ENCODE measurements at regions not wholly inside any gene's neighbourhood (a gene's known extent, or its start where the extent isn't known, plus 50 kb on each side); places are given as distances from the start of the nearest gene placed in this dataset.
"Not testable (repeated sequence)": the region's sequence is repeated elsewhere in the genome, so short reads cannot be mapped to it uniquely, and the experiment has no call there.

DNA sequence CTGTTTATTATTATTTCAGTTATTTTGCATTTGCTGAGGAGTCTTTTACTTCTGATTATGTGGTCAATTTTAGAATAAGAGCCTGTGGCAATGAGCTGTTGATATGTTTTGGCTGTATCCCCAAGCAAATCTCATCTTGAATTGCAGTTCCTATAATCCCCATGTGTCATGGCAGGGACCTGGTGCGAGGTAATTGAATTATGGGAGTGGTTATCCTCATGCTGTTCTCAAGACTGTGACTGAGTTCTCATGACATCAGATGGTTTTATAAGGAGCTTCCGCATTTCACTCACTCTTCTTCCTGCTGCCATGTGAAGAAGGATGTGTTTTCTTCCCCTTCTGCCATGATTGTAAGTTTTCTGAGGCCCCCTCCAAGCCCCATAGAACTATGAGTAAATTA lies 114.9 kb upstream of the SLCO6A1 start:
- DNase-seq (ENCODE audit: extremely low read depth, low read depth): no peak

DNA sequence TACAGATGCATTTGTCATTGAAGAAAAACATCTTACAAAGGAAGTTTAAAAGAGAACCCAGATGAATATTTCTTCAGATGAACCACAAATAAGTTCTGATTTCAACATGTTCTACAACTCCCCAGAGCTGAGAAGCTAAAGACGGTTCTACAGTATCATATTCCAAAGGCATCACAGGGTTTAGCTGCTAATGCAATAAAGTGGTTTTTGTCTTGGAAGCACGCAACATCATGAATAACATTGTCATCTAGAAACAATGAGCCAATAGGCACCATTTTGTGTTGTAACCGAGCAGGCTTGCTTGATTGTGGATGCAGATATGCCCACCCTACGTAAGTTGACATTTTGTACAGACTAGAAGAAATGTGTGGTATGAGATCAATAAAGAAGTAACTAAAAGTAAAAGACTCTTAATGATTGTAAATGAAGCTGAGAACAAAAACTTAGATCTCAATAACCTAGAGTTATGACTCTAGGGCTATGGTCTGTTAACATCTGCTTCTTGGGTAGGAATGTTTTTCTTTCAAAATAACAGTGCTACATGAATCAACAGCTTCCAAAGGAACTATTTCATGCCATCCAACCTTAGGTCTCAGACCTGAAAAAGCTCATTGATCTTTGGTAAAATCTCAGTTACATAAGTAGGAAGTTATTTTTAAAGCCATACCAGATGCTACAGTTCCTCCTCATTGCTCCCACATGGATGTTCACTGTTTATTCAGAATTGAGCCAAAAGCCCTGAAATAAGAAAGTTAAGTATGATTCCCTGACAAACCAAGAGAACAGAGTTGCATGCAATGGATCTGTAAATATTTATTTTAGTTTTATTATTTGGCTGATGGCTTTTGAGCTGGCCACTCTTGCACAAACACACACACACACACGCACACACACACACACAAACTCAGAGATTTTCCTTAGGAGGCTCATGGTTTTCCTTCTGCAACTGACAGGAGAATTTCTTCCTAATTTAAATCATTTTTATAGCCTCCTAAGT lies 118.7 kb upstream of the SLCO6A1 start:
- DNase-seq (ENCODE audit: extremely low read depth, low read depth): no peak

DNA sequence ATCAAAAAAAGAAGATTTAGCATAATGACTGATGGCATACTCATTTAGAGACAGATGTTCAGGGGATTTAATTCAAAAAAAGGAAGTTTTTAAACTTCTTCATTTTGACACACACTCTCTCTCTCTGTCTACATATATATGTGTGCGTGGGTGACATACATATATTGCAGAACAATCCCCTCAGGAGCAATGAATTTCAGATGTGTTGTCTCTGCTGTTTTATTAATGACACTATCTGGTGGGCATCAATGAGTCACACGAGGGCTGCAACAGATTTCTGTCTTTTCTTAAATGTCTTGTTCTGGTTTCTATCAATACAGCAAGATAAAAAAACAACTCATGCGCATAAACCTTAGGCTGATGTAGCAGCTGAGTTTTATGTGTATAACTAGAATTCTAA lies 123.5 kb upstream of the SLCO6A1 start:
- no peak for DNase-seq (ENCODE audit: extremely low read depth, low read depth)

DNA sequence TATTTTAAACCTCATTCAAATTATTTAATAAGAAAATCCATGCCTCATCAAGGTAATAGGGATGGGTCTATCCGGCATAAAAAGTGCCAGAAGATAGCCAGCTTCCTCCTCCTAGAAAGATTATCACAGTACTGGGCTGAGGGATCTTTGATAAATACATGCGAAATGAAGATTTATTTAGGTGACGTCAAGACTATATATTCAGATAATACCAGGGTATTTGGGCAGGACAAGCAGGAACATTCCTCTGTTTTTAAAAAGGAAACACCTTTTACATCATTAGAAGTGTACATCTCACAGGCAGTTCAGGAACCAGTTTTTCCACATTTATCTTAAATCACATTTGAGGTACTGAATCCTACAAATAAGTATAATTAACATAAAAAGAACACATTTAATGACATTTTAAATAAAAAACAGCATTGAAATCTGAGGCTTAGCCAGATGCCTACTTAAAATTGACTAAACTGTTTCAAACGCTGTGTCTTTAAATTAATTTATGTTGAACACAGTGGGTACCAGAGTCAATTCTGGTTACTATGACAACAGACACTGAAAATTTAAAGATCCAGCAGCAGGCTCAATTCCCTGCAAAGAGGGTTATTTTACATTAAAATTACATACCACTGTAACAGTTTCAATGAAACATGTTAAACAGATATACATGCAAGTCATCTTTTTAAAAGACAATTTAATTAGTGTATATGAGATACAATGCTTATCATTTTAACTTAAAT lies 124.7 kb upstream of the SLCO6A1 start:
- DNase-seq (ENCODE audit: extremely low read depth, low read depth): no peak

DNA sequence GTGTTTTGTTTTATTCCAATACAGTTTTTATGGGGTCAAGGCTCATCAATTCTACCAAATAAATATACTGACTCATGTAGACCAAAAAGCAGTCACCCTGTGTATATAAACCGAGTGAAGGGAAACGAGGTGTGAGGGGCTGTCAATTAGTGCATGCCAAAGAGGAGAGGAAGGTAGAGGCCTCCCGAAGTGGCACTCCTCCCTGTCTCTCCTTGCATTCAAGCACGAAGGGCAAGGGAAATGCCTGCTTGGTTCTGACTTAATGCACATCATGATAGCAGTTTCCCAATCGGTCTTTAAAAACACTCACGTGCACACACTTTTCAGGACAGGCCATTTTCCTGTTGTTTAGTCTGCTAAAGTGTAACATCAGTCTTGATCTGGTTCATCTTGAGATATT lies 125.6 kb upstream of the SLCO6A1 start:
- DNase-seq (ENCODE audit: extremely low read depth, low read depth): no peak

DNA sequence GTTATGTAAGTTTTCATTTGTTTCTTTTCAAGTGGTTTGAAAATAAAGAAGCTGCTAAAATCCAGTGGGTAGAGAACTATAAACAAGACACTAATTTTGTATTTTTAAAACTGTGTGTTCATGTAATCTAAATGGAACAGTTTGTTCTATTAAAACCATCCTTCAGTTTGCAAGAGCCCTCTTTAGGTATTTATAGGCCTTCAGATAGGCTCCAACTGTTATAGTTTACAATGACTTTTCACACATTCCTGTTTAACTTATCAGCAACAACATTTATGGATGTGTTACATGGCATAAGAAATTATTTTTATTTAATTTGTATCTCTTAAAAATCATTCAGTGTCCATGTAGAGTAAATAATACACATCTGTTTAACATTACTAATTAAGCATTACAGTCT lies 126.7 kb upstream of the SLCO6A1 start:
- DNase-seq (ENCODE audit: extremely low read depth, low read depth): no peak

DNA sequence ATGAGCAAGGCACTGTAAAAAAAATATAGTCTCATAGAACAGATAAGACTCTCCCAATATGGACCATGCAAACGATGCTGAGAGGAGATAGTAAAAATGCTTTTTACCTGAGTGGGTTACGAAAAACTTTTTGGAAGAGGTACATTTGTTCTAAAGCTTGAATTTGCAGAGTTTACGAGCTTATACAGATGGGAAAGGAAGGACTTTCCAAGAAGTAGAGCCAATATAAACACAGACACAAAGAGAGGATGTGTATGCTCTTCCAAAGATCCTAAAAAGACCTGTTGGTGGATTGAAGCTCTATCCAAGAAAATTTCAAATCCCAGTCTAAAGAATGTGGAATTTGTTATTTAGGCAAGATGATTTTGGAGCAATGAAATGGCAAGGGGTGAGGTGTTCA lies 127.1 kb upstream of the SLCO6A1 start:
- no peak for DNase-seq (ENCODE audit: extremely low read depth, low read depth)

DNA sequence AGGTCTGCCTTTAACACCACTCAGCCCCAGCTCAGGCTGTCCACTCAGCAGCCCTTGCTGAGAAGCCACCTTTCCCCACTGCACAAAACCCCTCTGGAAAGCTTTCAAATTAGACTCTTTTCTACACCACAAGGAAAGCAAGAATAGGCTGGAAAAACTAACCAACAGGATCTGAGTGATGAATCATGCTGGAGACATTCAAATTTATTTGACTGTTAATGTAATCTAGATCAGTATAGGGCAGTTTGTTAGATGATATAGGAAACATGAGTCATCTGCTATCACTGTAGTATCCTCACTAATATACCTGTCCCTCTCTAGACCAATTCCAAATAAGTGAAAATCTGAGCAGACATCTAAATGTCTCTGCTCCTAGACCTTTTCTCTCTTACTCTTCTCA lies 127.8 kb upstream of the PAM start:
- no peak for DNase-seq (ENCODE audit: extremely low read depth, low read depth)

DNA sequence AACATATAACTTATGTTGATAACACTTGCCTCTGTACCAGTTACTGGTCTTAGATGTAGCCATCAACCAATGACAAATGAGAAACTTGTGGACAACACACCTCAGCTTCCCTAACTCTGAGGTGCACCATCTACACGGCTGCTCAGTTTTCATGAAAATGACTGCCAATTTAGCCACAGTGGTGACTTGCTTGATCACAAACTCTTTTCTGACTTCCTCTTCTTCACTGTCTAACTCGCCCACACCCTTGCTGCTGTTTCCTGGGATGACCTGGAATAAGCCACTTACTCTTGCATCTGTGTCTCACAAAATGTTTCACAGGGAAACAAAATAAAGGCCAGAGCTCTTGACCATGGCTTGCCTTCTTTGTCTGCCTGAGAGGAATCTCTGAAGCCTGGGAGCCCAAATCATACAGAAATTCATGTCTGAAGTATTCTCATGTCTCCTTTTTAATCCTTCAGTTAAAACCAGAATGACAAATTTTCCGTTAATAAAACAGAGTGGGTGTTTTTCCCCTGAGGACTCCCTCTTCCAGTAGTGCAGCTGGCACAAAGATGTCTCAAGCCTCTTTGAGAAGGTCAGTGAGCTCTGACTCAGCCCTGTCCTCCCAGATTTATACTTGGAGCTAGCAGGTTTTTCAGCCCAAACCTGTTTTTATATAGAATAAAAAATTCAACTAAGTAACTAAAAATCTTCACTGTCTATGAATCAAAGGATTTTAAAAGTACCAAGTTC lies 126.5 kb upstream of the PAM start:
- DNase-seq (ENCODE audit: extremely low read depth, low read depth): no peak

DNA sequence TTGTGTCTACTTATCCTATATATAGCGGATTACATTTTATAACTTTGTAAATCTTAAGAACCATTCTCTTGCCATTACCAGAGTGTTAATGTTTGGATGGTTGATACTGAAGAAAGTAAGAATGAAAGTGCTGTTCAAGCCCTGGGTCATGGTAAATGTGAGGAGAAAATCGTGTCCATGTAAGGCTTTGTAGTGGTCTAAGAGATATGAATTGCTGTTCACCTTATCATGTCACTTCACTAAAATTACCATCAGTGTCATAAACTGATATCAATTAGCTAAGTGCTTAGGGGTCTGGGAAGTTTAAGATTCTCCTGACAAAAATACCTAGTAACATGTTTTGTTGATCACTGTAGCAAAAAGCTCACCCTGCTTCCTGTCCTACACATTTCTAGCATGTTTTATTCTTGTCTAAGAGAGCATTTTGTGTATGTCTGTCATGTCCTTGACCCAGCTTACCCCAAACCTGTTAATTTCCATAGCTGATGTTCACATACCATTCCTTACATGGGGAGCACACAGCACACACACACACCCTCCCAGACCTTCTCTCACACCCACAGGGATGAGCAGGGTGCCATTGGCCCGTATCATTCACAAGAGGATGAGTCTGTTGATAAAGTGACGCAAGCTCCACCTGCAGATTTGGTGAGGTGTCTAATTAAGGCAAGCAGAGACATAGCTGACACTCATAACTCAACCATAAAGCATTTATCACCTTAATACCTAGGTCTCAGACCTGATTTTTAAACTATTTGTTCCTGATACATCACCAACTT lies 125.1 kb upstream of the PAM start:
- DNase-seq (ENCODE audit: extremely low read depth, low read depth): no peak

DNA sequence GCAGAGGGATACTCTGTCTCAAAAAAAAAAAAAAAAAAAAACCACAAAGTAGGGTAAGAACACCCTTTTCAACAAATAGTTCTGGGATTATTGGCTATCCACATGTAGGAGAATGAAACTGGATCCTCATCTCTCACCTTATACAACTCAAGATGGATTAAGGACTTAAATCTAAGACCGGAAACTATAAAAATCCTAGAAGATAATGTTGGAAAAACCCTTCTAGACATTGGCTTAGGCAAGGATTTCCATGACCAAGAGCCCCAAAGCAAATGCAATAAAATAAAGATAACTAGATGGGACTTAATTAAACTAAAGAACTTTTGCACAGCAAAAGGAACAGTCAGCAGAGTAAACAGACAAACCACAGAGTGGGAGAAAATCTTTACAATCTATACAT lies 119.7 kb upstream of the PAM start:
- not testable (repeated sequence) for DNase-seq (ENCODE audit: extremely low read depth, low read depth)

DNA sequence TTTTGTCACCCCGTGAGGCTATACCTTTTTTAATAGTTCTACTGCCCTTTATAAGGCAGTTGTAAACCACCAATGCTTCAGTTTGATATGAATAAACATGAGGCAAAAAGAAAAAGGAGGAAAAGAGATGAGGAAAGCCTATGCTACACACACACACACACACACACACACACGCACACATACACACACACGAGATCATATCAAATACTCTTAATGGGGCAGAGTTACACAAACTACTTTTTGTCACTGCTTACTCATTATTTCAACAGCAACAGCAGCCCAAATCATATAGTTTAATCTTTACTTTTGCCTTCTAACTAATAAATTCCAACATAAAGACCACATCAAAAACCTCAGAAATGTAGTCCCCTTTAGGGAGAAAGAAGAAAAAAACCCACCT lies 116.8 kb upstream of the PAM start:
- no peak for DNase-seq (ENCODE audit: extremely low read depth, low read depth)

DNA sequence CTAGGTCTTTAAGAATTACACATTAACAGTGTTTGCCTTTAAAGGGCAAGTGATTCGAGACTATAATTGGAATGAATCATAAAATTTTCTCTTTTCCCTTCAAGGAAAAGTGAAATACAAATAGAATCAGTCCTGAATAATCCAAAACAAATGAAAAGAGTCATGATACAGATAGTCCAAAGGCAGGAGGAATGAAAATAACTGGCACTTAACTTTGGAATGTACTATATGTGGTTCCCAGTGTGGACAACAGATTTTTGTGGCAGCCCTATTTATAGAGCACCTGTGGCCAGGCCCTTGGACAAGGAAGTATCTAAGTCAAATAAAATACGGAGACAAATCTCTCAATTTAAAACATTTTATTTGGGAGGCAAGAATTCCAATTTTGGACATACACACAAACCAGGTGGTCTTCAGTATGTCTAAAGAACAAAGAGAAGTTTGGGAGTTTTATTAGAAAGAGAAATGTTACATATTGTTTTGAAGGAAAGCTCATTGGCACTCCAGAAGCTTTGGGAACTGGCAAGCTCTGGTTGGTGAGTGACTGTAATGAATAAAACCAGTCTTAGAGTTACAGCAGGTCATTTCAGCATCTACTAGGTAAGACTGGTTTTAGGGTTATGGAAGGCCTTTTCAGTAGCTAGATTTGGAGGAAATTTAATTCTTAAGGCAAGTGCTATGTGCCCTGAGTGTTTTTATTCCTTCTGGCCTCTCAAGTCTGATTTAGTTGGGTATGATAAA lies 116.0 kb upstream of the PAM start:
- no peak for DNase-seq (ENCODE audit: extremely low read depth, low read depth)

DNA sequence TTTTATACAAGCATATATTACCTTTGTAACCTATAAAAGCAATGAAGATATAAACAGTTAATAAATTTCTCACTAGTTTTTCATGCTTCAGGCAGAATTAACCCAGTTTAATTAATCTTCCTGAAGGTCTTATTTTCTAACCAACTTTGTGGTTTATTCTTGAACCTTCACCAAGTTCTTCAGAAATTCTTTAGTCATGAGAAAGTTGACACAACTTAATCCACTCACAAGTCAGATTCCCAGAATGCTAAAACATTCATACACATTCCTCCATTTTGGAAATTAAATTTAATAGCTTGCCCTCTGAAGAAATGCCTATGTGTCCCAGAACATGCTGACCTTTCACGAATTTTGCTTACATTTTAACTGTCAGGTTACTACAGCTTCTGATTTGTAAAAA lies 105.4 kb upstream of the PAM start:
- no peak for DNase-seq (ENCODE audit: extremely low read depth, low read depth)

DNA sequence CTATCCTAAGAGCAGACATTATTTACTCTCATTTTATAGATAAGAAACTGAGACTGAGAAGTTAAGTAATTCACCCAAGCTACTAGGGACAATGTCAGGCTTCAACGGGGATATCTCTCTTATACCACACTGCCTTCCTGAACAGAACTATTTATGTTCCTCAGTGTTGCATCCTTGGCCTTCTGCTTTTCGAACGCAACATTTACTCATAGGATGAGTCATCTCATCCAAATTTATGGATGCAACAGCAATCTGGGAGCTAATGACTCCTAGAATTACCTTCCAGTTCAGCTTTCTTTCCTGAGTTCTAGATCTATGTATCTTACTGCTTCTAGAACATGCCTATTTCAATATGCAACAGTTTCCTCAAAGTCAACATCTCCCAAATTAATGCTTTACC lies 103.6 kb upstream of the PAM start:
- DNase-seq (ENCODE audit: extremely low read depth, low read depth): no peak

DNA sequence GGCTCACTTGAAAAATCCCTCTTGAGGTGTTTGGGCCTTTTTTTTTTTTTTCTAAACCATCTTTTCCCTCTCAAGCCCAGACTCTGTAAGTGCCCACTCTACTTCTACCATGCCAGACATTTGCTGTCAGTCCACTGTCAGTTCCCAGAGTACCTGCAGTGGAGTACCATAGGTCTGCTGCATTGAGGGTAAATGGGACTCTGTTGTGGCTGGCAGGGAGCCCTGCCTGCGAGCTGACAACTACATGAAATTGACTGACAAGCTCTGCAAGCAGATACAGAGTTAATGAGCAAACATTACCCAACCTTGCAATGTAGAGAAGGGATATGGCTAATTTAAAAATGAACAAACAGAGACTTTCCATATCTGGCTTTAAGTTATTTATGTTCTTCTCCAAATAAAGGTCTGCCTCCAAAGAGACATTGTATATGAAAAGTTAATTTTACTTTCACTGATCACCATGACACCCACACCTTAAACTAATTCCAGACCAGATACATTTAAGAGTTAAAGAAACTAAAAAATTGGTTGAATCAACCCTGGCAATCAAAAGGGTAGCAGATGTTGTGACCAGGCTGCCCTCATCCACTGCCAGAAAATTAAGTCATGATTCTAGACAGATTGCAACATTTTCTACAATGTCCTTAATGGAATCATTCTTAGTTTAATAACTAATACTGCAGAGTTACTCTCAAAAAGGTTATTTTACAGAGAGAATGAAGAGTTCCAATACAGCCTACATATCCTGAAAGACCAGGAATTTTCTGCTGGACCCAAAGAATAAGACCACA lies 100.4 kb upstream of the PAM start:
- DNase-seq (ENCODE audit: extremely low read depth, low read depth): no peak

DNA sequence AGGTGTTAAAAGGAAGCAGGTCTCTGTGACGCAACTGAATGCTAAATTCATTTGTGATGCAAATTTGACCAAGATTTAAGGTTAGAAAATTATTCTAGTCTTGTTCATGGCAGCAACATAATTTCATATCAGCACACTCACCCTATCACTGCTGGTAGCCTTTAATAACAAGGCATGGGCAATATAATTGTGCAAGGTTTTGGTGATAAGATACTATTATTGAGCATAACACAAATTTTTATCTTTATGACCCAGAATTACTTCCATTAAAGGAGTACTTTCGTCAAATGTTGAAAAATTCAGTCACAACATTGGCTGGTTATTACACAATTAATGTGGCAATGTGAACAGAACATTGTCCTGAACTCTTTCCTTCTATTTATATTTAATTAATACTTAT lies 96.0 kb upstream of the PAM start:
- no peak for DNase-seq (ENCODE audit: extremely low read depth, low read depth)

DNA sequence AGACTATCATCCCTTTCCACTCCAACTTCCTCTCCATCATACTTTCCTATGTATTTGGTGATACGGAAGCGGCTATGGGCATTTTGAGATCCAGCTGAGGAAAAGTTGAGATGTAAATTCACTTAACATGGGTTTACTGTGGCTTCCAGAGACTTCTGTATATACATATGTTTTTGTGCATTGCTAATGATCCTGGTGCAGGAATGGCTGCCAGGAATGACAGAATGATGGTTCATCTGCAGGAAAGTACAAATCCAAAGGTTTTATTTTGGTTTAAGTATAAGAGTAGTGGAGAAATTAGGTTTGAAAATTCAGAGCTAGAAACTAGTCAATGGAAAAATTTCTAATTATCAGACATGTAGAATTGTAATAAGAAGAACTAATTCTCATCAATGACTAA lies 95.0 kb upstream of the PAM start:
- no peak for DNase-seq (ENCODE audit: extremely low read depth, low read depth)

All from NCI-H460 (cell line).